ENCODE measurements at regions not wholly inside any gene's neighbourhood (a gene's known extent, or its start where the extent isn't known, plus 50 kb on each side); places are given as distances from the start of the nearest gene placed in this dataset.

DNA sequence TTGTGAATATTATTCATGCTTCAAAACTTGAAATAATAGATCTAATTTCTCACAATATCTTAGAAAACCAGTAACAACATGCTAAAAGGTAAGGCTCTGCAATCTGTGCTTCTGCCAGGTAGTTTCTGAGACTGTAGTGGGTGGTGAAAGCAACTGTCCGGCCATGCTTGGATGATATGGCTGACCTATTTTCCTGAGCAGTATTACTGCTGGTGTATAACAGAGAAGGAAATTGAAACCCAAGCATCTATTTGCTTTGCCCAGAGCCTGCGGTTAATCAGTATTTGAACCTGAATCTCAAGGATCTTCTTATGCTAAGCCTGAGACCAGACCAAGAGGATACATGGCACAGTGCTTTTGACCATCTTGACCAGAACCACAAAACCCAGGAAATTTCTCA, 563.8 kb downstream of the COL12A1 start:
- TF ChIP-seq POLR2A (IDR thresholded peaks at IDR 0.05): no peak
- TF ChIP-seq, protein P1, sequence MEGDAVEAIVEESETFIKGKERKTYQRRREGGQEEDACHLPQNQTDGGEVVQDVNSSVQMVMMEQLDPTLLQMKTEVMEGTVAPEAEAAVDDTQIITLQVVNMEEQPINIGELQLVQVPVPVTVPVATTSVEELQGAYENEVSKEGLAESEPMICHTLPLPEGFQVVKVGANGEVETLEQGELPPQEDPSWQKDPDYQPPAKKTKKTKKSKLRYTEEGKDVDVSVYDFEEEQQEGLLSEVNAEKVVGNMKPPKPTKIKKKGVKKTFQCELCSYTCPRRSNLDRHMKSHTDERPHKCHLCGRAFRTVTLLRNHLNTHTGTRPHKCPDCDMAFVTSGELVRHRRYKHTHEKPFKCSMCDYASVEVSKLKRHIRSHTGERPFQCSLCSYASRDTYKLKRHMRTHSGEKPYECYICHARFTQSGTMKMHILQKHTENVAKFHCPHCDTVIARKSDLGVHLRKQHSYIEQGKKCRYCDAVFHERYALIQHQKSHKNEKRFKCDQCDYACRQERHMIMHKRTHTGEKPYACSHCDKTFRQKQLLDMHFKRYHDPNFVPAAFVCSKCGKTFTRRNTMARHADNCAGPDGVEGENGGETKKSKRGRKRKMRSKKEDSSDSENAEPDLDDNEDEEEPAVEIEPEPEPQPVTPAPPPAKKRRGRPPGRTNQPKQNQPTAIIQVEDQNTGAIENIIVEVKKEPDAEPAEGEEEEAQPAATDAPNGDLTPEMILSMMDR (IDR thresholded peaks at IDR 0.05 in 8 of 11, conservative IDR thresholded peaks at IDR 0.05 in 3 of 11): no peak
